WI38 (cell line): ENCODE measurements at regions not wholly inside any gene's neighbourhood (a gene's known extent, or its start where the extent isn't known, plus 50 kb on each side); places are given as distances from the start of the nearest gene placed in this dataset.

Experiments used
- H3K4me3 ChIP-seq: 2 replicates; pipeline ENCODE4 v1.5.1; 2011; ENCODE audit warnings: low read depth, mild to moderate bottlenecking, control low read depth, low read length
- TF ChIP-seq, protein P1 (sequence below): IDR thresholded peaks from 2 replicates; pipeline ENCODE4 v1.5.1; 2012; ENCODE audit warnings: low read depth, mild to moderate bottlenecking, control low read depth, low read length

DNA sequence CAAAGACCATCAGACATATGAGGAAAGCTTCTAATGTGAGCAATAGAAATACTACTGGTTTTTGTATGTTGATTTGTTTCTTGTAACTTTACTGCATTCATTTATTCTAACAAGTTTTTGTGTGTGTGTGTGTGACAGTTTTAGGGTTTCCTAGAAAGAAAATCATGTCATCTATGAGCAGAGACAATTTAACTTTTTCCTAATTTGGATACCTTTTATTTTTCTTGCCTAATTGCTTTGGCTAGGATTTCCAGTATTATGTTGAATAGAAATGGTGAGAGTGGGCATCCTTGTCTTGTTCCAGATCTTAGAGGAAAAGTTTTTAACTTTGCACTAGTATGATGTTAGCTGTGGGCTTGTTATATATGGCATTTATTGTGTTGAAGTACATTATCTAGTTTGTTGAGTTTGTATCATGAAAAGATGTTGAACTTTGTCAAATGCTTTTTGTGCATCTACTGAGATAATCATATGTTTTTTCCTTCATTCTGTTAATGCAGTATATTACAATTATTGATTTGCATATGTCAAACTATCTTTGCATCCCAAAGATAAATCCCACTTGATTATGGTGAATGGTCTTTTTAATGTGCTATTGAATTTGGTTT, 117.3 kb upstream of the CDC42EP3 start:
- TF ChIP-seq, protein P1, sequence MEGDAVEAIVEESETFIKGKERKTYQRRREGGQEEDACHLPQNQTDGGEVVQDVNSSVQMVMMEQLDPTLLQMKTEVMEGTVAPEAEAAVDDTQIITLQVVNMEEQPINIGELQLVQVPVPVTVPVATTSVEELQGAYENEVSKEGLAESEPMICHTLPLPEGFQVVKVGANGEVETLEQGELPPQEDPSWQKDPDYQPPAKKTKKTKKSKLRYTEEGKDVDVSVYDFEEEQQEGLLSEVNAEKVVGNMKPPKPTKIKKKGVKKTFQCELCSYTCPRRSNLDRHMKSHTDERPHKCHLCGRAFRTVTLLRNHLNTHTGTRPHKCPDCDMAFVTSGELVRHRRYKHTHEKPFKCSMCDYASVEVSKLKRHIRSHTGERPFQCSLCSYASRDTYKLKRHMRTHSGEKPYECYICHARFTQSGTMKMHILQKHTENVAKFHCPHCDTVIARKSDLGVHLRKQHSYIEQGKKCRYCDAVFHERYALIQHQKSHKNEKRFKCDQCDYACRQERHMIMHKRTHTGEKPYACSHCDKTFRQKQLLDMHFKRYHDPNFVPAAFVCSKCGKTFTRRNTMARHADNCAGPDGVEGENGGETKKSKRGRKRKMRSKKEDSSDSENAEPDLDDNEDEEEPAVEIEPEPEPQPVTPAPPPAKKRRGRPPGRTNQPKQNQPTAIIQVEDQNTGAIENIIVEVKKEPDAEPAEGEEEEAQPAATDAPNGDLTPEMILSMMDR, result no peak
- H3K4me3 ChIP-seq, result no peak overlapping the region

DNA sequence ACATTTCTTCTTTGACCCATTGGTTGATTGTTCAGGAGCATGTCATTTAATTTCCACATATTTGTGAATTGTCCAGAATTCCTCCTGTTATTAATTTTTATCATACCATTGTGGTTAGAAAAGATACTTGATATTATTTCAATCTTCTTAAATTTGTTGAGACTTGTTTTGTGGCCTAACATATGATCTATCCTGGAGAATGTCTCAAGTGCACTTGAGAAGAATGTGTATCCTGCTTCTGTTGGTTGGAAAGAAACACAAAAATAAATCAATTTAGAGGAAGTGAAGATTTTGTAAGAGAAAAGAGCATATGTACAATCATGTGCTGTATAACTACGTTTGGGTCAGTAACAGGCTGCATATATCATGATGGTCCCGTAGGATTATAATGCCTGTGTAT, 118.6 kb upstream of the CDC42EP3 start:
- TF ChIP-seq, protein P1, result no peak
- H3K4me3 ChIP-seq, result no peak overlapping the region

DNA sequence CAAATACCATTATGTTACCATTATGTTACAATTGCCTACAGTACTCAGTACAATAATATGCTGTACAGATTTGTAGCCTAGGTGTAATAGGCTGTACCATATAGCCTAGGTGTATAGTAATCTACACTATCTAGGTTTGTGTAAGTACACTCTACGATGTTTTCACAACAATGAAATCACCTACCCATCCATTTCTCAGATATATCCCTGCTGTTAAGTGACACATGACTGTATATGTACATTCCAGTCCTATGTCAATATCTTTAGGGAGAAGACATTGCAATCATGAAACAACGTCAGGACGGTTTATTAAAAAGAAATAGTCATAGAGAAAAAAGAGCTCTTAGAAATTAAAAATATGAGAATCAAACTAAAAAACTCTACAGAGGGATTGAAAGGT, 119.0 kb upstream of the CDC42EP3 start:
- TF ChIP-seq, protein P1, result no peak
- H3K4me3 ChIP-seq, result no peak overlapping the region

DNA sequence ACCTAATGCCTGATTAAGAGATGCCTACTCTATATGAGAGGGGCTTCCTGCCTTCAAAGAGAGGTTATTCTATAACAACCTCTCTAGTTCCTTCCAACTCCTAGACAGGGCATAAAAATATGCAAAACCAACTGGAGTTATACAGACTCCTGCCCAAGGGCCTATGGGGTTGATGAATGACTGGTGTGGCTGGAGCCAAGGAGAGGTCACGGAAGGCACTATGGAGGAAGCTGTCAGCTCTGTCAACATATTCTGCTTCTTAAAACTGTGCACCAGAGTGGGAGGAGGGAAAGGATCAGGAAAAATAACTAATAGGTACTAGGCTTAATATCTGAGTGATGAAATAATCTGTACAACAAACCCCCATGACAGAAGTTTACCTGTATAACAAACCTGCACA, 120.9 kb upstream of the CDC42EP3 start:
- TF ChIP-seq, protein P1, result no peak
- H3K4me3 ChIP-seq, result no peak overlapping the region

DNA sequence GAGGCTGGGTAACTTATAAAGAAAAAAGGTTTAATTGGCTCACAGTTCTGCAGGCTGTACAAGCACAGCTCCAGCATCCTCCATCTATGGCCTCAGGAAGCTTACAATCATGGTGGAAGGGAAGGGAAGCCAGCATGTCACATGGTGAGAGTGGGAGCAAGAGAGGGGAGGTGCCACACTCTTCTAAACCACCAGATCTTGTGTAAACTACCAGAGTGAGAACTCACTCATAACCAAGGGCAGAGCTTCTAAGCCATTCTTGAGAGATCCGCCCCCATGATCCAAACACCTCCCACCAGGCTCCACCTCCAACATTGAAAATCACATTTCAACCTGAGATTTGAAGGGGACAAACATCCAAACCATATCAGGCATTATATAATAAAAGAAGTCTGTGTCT, 121.6 kb upstream of the CDC42EP3 start:
- TF ChIP-seq, protein P1, result no peak
- no peak overlapping the region for H3K4me3 ChIP-seq

DNA sequence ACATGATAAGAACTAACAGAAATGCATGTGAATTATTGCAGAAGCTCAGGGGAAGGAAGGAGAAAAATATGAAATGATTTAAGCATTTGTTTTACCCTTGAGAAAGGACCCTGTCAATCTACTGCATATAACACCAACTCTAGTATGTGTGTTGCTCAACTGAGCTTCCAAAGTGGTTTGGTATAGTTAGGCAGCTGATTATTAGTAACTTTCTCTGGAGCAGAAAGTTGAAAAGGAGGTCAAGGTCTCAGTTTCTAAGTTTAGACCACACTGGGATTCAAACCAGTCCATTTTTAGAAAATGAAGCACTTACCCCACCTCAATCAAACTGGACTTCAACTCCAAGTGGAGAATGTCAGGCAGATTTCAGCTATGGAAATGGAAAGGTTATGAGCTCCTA, 123.3 kb upstream of the CDC42EP3 start:
- TF ChIP-seq, protein P1, result no peak
- no peak overlapping the region for H3K4me3 ChIP-seq

DNA sequence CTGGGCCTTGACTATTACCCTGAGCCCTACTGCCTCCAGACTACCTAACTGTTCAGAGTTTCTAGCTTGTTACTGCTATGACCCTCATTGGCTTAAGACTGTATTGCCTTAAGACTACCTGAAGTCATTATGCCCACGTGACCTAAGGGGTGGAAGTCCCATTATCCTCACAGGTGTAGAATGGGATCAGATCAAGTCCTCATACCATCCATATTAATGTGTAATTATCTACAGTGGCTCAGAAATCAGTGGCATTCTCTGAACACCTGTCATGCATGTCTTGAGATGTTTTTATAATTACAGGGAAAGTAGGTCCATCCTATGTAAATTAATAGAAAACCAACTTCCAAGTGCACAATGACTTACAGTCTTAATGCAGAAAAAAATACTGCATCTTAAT, 124.0 kb upstream of the CDC42EP3 start:
- TF ChIP-seq, protein P1, result no peak

More for the DNA sequence above, 124.0 kb upstream of the CDC42EP3 start:
- H3K4me3 ChIP-seq, result no peak overlapping the region
